SH-SY5Y (cell line): ENCODE measurements at regions not wholly inside any gene's neighbourhood (a gene's known extent, or its start where the extent isn't known, plus 50 kb on each side); places are given as distances from the start of the nearest gene placed in this dataset.

Source experiments
- GATA2 ChIP-seq: IDR thresholded peaks from 2 replicates; pipeline ENCODE4 v1.6.1; 2011; ENCODE audit warnings: mild to moderate bottlenecking, low read depth, low read length
- GATA3 ChIP-seq: IDR thresholded peaks from 2 replicates; pipeline ENCODE4 v1.6.1; 2011; ENCODE audit warnings: low read depth, mild to moderate bottlenecking, low read length, moderate library complexity

DNA sequence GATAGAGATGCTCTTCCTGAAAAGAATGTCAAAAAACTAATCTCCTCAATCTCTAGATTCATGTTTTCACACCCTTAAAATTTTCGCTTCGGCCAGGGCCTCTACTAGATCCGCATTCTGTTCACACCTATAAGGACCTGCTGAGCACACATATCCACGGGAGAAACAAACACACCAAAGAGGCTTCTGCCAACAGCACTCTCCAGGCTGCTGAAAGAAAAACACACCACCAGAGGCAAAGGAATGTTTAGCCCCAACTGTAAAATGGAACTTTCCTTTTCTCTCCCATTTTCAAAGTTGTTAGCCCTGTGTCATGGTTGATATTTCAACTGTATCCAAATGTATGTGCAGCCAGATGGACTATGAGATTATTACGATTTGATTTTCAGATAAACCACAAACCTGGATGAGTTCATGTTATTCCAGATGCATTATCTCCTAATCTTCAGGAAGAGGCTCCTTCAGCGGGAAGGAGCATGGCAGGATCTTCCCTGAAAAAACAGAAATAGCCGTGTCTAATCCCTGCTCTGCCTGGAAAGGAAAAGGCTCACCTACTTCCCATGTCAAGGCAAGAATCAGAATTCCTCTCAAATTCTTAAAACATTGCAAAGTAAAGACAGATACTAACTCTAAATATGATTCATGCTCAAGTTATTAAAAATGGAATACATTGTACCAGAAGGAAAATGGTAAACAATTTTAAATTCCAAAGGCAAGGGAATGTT lies 442.7 kb upstream of the NR2F2 start:
- no peak for TF ChIP-seq GATA3
- TF ChIP-seq GATA2: no peak

DNA sequence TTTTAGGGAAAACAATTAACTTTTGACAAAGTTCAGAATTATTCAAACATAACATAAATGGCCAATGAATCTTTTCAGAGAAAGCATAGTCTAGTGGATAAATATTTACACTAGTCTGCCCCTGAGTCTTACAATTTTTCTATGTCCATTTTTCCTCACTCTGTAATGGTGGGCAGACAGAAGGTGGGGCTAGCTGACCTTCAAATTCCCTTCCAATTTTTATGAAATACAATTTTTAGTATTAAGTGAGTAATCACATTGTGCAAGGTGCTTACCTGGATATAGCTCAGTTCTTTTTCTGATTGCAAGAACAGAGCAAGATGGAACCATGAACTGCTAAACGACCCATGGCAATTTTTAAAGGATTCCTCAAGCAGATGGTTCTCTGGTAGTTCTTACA lies 441.7 kb upstream of the NR2F2 start:
- TF ChIP-seq GATA2: no peak

DNA sequence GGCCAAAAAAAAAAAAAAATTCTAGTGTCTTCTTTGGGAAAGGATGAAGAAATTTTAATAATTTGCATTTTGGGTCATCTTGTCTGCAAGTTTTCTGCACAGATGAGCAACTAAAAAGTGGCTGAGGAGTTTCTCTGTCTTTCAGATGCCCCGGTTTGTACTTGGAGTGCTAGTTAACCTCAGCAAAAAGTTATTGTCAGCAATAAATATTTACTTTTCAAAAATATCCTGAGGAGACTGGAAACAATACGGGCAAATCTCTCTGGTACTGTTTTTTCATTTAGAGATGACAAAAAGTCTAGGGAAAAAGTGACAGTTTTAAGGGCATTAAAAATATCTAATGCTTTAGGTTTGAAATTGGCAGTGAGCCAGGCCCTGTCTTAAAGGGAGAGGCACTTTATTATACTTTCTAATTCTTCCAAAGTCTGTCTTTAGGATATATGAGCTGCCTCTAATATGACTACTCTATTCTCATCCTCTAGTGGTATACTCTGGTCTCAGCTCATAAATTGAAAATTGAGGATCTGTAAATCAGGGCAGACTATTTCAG lies 436.0 kb upstream of the NR2F2 start:
- TF ChIP-seq GATA3 (no peak), GATA2 (no peak)

DNA sequence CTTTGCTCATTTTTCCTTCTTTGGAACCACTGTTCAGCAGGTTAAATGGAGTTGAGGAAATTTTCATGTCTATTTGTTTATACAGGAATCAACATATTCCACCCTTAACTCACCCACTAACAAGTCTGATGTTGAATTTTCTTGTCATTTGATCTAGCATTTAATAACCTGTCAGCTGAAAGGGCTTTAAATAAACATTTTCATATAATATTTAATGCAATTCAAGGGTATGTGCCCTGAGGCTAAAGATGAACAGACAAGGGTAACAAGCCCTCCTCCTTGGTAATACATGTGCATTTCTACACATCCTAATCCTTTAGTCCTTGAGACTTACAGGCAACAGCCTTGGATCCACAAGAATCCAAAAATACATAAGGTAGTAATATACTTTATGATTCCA lies 435.0 kb upstream of the NR2F2 start:
- TF ChIP-seq GATA2 (no peak), GATA3 (no peak)

DNA sequence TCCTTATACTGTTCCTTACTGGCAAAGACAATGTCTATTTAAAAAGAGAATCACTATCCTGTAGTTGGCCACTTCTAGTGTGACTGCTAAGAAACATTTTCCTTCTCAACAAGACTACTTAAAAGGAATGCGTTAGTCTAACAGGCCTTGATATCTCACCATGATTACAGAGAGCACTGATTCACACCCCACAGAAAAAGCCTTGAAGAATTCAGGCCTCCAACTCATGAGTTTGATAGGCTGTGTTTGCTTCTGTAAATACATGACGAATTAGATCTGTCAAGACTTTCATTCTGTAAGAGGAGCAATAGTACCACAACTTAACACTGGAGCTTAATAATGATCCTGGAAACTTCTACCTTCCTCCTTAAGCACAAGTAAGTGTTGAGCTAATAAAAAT lies 432.8 kb upstream of the NR2F2 start:
- no peak for TF ChIP-seq GATA2
- TF ChIP-seq GATA3: no peak

DNA sequence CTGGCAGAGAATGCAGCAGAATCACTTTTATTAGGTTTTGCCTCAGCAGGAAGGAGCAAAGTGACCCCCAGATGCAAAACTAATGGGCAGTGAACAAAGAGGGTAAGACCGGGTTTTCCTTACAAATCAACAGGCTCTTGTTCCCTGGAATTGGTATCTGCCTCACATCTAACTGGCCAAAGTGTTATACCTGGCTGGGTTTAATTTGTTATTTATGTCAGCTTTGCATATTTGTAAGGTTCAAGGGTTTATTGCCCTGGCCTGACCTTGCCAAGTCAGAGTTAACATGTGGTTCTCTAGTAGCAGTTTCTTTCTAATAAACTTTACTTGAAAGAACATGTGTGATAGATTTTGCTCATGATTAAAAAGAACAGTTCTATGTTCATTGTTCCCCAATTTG lies 431.7 kb upstream of the NR2F2 start:
- TF ChIP-seq GATA3 (no peak), GATA2 (no peak)

DNA sequence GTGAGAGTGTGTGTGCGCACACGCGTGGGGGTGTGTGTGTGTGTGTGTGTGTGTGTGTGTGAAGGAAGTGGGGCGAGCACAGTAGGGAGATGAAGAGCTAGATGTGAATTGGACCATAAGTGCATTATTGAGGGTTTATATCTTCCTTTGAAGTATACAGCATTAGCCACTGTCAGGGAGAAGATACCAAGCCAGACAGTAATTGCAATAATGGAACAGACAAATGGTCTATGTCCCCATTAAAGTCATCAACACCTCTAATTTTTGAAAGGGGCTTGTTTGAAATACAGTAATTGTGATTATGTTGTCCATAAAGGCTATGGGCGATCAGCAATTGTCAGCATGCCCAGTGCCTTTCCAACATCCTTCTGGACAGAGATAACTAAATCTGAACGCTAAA lies 429.2 kb upstream of the NR2F2 start:
- TF ChIP-seq GATA2 (no peak), GATA3 (no peak)

DNA sequence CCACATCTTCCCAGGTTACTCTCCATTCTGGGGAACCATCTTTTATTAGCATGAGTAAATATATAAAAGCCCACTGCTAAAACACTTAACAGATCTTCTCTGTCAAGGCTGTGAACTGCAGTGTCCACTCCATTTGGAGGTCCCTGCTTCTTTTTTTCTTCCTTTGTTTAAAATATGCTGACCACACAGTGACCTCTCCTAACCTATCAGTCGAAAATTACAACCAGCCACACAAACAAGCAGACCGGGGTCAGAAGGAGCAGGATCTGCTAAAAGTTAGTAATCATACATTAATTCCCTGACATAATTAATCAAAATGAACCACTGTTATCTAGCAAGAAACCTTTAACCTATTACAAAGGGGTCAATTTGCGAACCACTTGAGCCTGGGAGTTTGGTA lies 427.9 kb upstream of the NR2F2 start:
- TF ChIP-seq GATA3: no peak
- no peak for TF ChIP-seq GATA2

DNA sequence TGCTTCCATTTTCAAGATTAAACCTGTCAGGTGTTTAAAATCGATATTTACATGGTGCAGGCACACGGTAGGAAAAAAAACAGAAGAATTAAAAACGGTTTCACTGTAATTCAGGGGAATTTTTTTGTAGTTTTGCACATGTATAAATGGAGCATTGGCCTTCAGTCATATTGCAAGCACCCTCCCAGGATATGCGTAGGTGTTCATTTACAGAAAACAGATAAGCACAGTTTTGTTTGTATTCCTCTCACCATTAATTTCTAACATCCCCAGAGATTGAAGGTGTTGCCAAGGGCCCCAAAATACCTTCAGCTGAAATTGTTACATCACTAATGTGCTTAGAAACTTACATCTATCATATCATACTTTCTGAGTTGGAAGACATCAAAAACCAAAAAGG lies 427.1 kb upstream of the NR2F2 start:
- no peak for TF ChIP-seq GATA2
- TF ChIP-seq GATA3: no peak

DNA sequence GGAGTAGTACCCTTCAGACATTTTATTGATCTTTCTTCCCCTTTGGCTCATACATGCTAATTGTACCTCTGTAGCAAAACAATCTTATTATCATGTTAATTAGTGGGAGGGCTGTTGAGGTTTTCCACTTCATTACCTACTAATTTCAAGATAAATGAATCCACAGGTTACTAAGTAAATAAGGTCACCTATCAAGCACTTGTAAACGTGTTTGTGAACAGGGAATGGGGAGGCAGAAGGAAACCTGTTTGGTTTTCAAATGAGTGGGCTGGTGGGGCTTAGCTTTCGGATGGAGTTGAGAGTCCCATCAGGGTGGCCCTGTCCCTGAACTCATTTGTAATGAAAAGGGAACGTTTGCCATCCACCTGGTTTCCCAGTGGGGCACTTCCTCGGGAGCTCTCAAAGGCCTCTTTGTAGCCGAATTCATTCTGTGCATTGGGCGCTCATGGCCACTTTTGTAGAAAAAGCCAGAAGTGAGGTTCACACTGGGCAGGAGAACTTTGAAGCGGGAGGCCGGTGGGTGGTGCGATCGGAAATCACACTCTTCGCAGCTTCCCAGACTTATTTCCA lies 419.8 kb upstream of the NR2F2 start:
- TF ChIP-seq GATA2 (no peak), GATA3 (no peak)

DNA sequence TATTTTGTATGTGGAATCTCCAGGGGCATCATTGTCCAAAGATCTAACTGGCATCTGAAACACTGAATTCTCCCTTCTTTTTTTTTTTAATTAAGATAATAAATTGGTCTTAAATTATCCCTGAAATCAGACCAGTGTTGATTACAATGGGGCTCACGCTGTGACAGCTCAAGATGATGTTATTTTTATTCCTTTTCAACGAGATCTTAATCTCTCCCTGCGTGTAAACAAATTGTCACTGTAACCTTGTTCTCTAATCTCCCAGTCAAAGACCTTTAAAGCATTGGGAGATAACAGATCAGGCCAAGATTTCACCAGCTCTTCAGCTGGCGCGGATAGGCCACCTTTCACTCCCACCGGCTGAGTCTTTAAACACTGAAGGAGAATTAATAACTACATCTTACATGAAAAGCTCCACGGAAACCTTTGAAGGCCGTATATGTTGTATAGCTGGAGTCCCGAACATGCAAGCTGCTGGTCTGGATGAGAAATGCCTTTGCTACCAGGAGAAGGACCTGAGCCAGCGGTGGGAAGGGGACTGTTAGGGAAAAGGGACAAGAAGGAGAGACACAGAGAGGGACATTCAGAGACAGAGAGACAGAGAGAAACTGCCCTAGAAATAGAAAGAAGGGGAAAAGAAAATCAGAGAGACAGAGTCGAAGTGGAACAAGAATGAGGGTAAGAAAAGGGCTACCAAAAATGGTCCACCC lies 418.8 kb upstream of the NR2F2 start:
- no peak for TF ChIP-seq GATA3
- no peak for TF ChIP-seq GATA2

DNA sequence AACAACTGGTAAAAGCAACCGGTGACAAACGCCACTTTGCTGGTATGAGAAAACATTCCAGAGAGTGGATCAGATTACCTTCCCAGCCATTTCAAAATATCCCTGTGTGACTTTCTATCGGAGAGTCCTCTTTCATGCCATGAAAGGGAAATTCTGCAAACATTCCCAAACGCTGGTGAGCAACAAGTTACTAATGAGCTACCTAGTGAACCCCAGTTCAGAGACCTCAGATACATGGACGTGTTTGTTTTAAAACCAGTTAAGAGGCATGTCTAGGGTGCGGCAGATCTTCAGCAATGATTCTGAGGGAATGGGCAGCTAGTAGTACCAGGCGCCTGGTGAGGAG lies 418.2 kb upstream of the NR2F2 start:
- TF ChIP-seq GATA2 (no peak), GATA3 (no peak)

DNA sequence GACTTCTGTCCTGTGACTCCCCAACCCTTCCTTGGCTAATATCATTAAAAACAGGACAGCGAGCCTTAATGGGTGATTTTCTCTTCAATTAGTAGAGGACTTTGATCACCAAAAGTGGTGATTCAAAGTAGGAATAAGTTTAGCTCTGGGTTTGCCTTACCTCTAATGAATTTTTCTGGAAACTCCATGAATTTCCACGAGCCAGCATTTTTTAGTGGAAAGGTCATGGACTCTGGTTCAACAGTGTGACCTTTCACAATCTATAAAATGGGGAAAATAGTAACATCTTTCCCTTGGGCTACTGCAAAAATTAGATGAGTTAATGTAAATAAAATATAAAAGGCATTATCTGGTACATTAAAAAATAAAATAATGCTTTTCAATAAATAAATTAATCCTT lies 417.8 kb upstream of the NR2F2 start:
- no peak for TF ChIP-seq GATA3
- TF ChIP-seq GATA2: no peak

DNA sequence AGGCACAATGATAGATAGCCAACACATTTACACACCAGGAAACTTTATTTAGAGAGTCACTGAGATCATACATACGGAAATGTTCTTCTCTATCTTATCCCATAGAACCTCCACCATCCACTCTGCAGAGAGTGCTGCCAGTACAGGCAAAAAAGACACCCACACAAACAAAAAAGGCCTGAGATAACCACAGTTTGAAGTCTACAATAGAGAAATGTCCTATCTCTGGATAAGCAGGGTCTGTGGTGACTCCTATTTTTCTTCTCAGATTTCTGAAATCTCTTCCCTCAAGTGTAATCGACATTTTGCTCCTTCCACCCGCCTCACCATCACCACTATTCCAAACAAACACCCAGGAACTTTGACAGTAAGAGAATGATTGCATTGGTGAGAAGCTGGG lies 413.9 kb upstream of the NR2F2 start:
- no peak for TF ChIP-seq GATA2

DNA sequence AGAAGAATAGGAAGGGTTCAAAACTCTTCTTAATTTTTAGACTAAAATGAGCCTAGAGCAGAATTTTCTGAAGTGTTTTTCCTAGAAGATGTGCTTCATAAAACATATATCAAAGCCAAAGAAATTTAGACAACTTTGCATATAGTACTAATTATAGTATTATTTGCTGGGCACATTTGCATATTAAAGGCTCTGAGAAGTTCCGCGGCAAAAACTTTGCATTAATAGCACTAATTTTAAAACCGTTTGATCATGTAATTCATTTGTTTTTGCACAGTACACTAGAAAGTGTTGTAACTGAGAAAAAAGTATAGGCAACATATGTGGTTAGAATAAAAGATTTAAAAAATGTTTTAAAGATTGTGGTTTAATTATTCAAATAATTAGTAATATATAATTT lies 412.0 kb upstream of the NR2F2 start:
- TF ChIP-seq GATA3 (no peak), GATA2 (no peak)
